Amygdala (tissue), 56 donors: ENCODE measurements at regions not wholly inside any gene's neighbourhood (a gene's known extent, or its start where the extent isn't known, plus 50 kb on each side); places are given as distances from the start of the nearest gene placed in this dataset.
"Not testable (repeated sequence)": the region's sequence is repeated elsewhere in the genome, so short reads cannot be mapped to it uniquely, and the experiment has no call there.

ENCODE experiments used
- DNase-seq, 56 donors: peaks; one replicate each; lab custom pipeline; 2025; lab: John Stamatoyannopoulos, UW

DNA sequence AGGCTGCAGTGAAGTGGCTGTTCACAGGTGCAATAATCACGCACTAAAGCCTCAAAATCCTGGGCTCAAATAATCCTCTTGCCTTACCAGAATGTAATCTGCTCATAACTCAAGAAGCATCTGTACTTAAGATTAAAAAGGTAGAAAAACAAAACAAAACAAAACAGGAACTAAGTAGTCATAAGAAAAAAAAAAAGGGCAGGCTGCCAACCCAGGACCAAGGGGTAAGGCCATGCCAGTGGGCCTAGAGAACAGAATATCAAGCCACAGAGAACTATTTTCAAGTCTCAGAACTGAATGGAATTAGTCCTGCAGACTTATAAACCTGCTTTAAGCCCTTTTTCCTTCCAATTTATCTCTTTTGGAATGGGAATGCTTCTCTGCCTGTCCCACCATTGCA is 64.8 kb upstream of the TBC1D3K start:
- DNase-seq: no peak

GRCh38 chr17:37858391-37858790 is 65.8 kb upstream of the TBC1D3K start:
- DNase-seq: not testable (repeated sequence)

- no peak for DNase-seq
Observed at GRCh38 chr17:37856245-37856644, 68.0 kb upstream of the TBC1D3K start.

DNA sequence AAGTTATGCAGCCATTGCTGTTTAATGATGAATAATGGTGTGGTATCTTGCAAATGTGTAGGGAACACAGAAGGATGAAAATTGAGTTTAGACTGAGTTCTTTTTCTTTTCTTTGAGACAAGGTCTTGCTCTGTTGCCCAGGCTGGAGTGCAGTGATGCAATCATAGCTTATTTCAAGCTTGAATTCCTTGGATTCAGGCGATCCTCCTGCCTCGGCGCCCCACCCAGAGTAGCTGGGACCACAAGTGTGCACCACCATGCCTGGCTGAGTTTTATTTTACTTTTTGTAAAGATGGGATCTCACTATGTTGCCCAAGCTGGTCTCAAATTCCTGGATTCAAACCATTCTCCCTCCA is 74.6 kb upstream of the TBC1D3K start:
- DNase-seq: no peak

GRCh38 chr17:37848690-37849616 is 75.3 kb upstream of the TBC1D3K start:
- no peak for DNase-seq

DNA sequence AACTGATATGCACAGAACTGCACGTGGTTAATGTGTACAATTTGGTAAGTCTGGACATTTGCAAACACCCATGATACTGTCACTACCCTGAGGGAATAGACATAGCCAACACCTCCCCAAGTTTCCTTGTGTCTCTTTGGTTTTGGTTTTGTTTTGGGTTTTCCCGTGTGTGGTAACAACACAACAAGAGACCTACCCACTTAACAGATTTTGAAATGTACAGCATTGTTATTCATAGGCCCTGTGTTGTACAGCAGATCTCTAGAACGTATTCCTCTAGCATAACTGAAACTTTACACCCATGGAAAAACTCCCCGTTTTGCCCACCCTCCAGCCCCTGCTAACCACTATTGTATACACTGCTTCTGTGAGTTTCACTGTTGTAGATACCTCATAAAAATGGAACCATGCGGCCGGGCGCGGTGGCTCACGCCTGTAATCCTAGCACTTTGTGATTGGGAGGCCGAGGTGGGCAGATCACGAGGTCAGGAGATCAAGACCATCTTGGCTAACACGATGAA is 76.3 kb upstream of the TBC1D3K start:
- DNase-seq: no peak

GRCh38 chr17:37847102-37847501 is 77.1 kb upstream of the TBC1D3K start:
- no peak for DNase-seq

GRCh38 chr17:37844977-37845293 is 79.3 kb upstream of the TBC1D3K start:
- DNase-seq: no peak

GRCh38 chr17:37844158-37844976 is 79.8 kb upstream of the TBC1D3K start:
- DNase-seq: peak in 15 of 56 donors; percentile 1 to 31 (median 10)

GRCh38 chr17:37842401-37842800 is 81.8 kb upstream of the TBC1D3K start:
- DNase-seq: no peak

- no peak for DNase-seq
Observed at GRCh38 chr17:37841232-37841631, 83.0 kb upstream of the TBC1D3K start.

- DNase-seq: no peak
Observed at GRCh38 chr17:37840576-37840975, 83.6 kb upstream of the TBC1D3K start.

GRCh38 chr17:37839196-37839978 is 84.8 kb upstream of the TBC1D3K start:
- DNase-seq: no peak

DNA sequence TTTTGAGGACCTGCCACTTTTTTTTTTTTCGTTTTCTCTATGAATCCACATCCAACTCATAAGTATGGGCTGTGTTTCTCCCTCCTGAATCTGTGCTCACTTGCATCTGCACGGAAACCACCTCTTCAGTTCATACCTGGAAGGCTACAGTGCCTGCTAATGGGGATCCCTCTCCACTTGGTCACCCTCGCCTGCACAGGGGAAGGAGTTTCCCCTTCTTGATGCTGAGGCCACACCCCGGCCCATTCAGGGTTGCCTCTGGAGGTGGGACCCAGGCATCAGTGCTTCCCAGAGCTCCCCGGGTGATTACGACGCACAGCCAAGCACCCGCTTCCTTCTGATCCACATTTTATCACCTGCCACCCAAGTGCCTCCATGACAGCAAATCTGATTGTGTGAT is 85.9 kb upstream of the TBC1D3K start:
- no peak for DNase-seq

DNA sequence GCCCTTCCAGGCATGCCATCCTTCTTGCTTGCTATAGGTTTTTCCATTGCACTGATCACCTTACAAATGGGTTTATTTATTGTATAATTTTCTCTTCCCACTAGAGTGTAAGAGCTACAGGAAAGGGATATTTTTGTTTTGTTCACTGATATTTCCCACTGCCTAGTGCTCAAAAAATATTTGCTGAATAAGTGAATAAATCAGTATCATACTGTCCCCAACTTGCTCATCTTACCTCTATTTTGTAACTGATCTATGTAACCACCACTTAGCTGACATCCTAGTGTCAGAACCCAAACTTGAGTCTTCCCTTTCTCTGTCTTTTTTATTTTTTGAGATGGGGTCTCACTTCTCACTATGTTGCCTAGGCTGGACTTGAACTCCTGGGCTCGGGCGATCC is 87.6 kb upstream of the TBC1D3K start:
- no peak for DNase-seq

- peak in 1 of 56 donors; percentile 4 for DNase-seq
Observed at GRCh38 chr17:37834168-37834567, 89.3 kb upstream of the HNF1B start.

- DNase-seq: no peak
Observed at GRCh38 chr17:37833237-37833859, 88.5 kb upstream of the HNF1B start.

DNA sequence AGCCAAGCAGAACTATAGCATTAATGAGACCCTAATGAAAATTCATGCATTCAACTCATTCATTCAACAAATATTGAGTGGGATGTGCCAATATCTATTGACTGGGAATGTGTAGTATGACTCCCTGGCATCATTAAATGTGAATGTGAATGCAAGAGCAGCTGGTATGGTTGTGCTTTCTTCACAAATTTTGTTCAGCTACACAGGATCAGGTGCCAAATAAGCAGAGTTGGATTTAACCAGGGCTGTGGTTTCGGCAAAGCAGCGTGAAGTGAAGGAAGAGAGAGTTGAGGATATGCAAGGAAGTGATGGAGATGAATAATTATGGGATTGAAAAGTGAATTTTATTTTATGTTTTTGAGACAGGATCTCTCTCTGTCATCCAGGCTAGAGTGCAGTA is 87.1 kb upstream of the HNF1B start:
- no peak for DNase-seq

- DNase-seq: no peak
Observed at GRCh38 chr17:37831492-37831891, 86.6 kb upstream of the HNF1B start.
